Heart right ventricle (tissue), 16 donors: ENCODE measurements at regions not wholly inside any gene's neighbourhood (a gene's known extent, or its start where the extent isn't known, plus 50 kb on each side); places are given as distances from the start of the nearest gene placed in this dataset.

Source experiments
- ATAC-seq, 8 donors: fragments of 200-7000 bp; cut with Tn5 transposase; one replicate each; pipeline ENCODE4 v1.9.1; 2020; ENCODE audit warnings: mild to moderate bottlenecking in 8 of 8, moderate library complexity in 8 of 8, moderate number of reproducible peaks in 1 of 8
- DNase-seq, 2 donors: peaks; one replicate each; pipeline ENCODE4 v3.0.0-alpha.2; 2020
- H3K27ac ChIP-seq, 10 donors: fragments of 200-600 bp; sonication (generic) in 2 of 10; one replicate each; pipeline versions ENCODE4 v1.5.0 to v1.8.0; 2020 to 2022; ENCODE audit warnings: mild to moderate bottlenecking in 3 of 10
- H3K27me3 ChIP-seq, 7 donors: fragments of 200-600 bp; one replicate each; pipeline ENCODE4 v1.8.0; 2021 to 2022; ENCODE audit warnings: mild to moderate bottlenecking in 2 of 7
- H3K36me3 ChIP-seq, 9 donors: fragments of 200-600 bp; sonication (generic) in 1 of 9; one replicate each; pipeline versions ENCODE4 v1.5.0 to v1.8.0; 2020 to 2022; ENCODE audit warnings: mild to moderate bottlenecking in 2 of 9
- H3K4me1 ChIP-seq, 9 donors: fragments of 200-600 bp; sonication (generic) in 1 of 9; one replicate each; pipeline versions ENCODE4 v1.5.0 to v1.8.0; 2020 to 2022; ENCODE audit warnings: mild to moderate bottlenecking in 4 of 9
- H3K4me3 ChIP-seq, 10 donors: fragments of 200-600 bp; sonication (generic) in 2 of 10; one replicate each; pipeline versions ENCODE4 v1.5.0 to v1.8.0; 2020 to 2022; ENCODE audit warnings: mild to moderate bottlenecking in 7 of 10, moderate library complexity in 2 of 10
- H3K9me3 ChIP-seq, 11 donors: fragments of 200-600 bp in 10 of 11; sonication (generic) in 2 of 11; one replicate each; pipeline versions ENCODE4 v1.5.0 to v1.8.0; 2013 to 2022; ENCODE audit warnings: mild to moderate bottlenecking in 2 of 11, control low read depth in 1 of 11, moderate library complexity in 1 of 11
- WGBS, 2 donors: extraction: QIAGEN DNeasy Blood & Tissue Kit; methylation state at CpG; one replicate each; pipeline ENCODE4 v1.1.7; 2013; ENCODE audit warnings: inconsistent platforms in 1 of 2; 5-methylcytosine and 5-hydroxymethylcytosine counted together
- intact Hi-C, 10 donors: fragments of 100-400 bp; cut with DNase I; formaldehyde crosslinking; loops; one replicate each; pipeline versions ENCODE4 v1.11.1 to v1.14.2; 2022
- TF ChIP-seq, protein P1 (sequence below), 9 donors: fragments of 200-600 bp; sonication (generic) in 2 of 9; IDR thresholded peaks; one replicate each; pipeline versions ENCODE4 v1.5.0 to v1.8.0; 2021 to 2022; ENCODE audit warnings: antibody characterized with exemption in 9 of 9, mild to moderate bottlenecking in 5 of 9, moderate library complexity in 1 of 9
- donor health status: Arrhythmogenic right ventricular cardiomyopathy.
- donor health status: ischemic (EF 13 %, LVEDD 7.1; RV severe dilation, severe dysfunction).
- donor health status: healthy with polysubstance abuse.
- donor health status: DM: no; HTN: yes; CAD: no.
- donor health status: DM: no; HTN: no; CAD: no.
- donor health status: ischemic (EF 25% LVEDD 6.9; RV normal size, moderate dysfunction).
- donor health status: ischemic (EF 25% LVEDD 5.7; RV mildly dilated, moderate dysfunction).
- donor health status: healthy.
- donor health status: DM: yes; HTN: yes; CAD: no.
- donor health status: Ischemic cardiomyopathy.
- donor health status: ischemic (EF 35%, LVEDD 5.7; RV mildly dilated, moderate dysfunction).
- donor health status: nonischemic (EF 11% LVEDD 7.7; RV severe dilation, severe dysfunction).
- donor health status: DM: yes; HTN: yes; CAD: no.
- donor health status: PGD.
- donor health status: ischemic (EF 29% LVEDD 5.4; RV normal size, mild dysfunction).
- donor health status: nonischemic (EF 23%, LVEDD 6.1; RV moderate dilation, normal function).

DNA sequence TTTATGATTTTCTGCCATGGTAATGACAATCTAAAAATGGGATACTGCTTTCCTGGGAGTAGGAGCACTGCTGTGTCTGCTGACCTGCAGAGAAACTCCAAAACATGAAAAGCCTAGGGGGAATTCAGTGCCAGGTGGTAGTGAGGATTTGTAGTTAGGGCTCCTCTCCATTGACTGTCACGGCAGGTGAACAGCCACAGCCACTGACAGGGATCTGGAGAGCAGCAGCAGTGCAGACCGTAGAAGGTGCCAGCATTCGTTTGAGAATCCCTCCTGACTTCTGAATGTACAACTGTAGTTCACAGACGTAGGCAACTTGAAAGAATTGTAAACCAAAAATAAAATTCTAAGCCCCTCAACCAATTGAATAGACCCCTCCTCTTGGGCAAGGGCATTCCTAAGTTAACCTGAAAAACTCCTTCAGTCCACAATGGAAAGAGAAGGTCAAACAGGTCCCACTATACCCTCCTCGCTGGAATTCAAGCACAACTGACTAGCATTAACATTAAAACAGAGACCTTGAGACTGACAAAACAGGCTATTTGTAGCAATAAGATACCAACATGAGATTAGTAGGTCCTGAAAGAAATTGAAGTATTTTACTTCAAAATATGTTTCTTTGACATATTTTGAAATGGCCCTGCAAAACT lies 1328.8 kb downstream of the OLFM4 start:
- TF ChIP-seq, protein P1, sequence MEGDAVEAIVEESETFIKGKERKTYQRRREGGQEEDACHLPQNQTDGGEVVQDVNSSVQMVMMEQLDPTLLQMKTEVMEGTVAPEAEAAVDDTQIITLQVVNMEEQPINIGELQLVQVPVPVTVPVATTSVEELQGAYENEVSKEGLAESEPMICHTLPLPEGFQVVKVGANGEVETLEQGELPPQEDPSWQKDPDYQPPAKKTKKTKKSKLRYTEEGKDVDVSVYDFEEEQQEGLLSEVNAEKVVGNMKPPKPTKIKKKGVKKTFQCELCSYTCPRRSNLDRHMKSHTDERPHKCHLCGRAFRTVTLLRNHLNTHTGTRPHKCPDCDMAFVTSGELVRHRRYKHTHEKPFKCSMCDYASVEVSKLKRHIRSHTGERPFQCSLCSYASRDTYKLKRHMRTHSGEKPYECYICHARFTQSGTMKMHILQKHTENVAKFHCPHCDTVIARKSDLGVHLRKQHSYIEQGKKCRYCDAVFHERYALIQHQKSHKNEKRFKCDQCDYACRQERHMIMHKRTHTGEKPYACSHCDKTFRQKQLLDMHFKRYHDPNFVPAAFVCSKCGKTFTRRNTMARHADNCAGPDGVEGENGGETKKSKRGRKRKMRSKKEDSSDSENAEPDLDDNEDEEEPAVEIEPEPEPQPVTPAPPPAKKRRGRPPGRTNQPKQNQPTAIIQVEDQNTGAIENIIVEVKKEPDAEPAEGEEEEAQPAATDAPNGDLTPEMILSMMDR (IDR thresholded peaks at IDR 0.05) = no peak
- H3K36me3 ChIP-seq = no peaks in the 10 kb centered on the region
- H3K4me1 ChIP-seq = no peaks in the 10 kb centered on the region
- no peak overlapping the region for H3K27ac ChIP-seq
- H3K27me3 ChIP-seq = no peaks in the 10 kb centered on the region
- DNase-seq (no peak), ATAC-seq (no peak)
- 60 to 64% methylated on average over 5 of the region's 5 CpGs for WGBS, 2 donors
- no peak overlapping the region for H3K4me3 ChIP-seq
- intact Hi-C loops = no loop called here
- no peaks in the 10 kb centered on the region for H3K9me3 ChIP-seq

DNA sequence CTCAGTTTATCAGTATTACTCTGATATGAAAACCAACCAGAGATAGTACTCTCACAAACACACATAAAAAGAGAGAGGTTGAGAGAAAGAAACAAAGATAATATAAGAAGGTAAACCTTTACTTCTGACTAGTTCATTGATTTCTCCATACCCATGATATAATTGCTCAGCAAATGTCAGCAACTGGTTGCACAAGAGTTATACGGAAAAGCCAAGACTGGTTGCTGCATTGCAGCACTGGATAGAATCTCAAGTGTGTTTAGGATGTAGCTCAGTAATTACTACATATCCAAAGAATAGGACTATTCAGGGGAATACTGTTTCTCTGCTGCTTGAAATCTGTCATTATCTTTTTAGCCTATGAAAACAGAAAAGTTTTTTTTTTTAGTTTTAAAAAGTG lies 1332.8 kb downstream of the OLFM4 start:
- H3K36me3 ChIP-seq = no peaks in the 10 kb centered on the region
- TF ChIP-seq, protein P1 (IDR thresholded peaks at IDR 0.05) = no peak
- ATAC-seq (no peak), DNase-seq (no peak)
- H3K9me3 ChIP-seq = peaks cover 0 to 3% (median 0%) of the 10 kb centered on the region in 11 donors
- no peaks in the 10 kb centered on the region for H3K27me3 ChIP-seq
- WGBS, 2 donors = 77 to 81% methylated on average over 1 of the region's 1 CpG
- intact Hi-C loops = no loop called here
- H3K4me3 ChIP-seq = no peak overlapping the region
- no peak overlapping the region for H3K27ac ChIP-seq
- no peaks in the 10 kb centered on the region for H3K4me1 ChIP-seq

DNA sequence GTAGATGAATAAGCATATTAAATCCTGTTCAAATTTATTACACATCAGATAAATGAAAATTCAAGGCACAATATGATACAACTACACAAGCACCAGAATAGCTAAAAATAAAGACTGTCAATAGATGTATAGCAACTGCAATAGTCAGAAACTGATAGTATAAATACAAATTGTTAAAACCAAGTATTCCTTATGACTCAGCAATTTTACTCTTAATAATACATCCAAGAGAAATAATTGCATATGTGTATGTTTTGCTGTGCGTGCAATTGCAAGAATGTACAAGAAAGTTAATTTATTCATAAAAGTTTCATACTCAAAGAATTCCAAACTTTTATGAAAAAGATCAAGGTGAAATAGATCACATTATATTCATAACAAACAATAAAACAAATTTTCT lies 1338.1 kb downstream of the OLFM4 start:
- 50 to 84% methylated on average over 1 of the region's 1 CpG for WGBS, 2 donors
- TF ChIP-seq, protein P1 (IDR thresholded peaks at IDR 0.05) = no peak
- H3K27ac ChIP-seq = no peak overlapping the region
- H3K36me3 ChIP-seq = no peaks in the 10 kb centered on the region
- H3K4me1 ChIP-seq = no peaks in the 10 kb centered on the region
- intact Hi-C loops = no loop called here
- no peaks in the 10 kb centered on the region for H3K27me3 ChIP-seq
- peaks cover 0 to 24% (median 0%) of the 10 kb centered on the region in 11 donors for H3K9me3 ChIP-seq
- DNase-seq = no peak
- no peak overlapping the region for H3K4me3 ChIP-seq
- ATAC-seq = no peak

DNA sequence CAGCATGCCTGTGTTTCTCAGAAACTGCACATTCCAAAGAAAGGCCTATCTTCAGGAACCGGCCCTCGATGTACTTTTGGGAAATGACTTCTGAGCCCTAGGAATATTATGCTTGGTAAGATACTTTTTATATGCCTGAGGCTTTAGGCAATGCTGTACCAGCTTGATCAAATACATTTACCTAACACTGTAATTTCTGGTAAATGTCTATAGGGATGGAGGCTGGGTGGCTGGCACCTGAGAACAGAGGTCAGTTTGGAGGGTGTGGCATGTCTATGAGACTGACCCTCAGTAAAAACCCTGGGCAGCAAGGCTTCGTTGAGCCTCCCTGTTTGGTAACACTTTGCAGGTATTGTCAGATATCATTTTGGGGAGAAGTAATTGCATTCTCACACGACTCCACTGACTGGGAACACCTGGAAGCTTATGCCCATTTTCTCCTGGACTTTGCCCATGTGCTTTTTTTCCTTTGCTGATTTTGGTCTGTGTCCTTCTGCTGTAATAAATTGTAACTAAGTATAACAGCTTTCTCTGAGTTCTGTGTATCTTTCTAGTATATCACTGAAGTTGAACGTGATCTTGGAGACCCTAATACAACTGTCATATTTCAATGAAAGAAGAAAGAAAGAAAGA lies 1339.1 kb downstream of the OLFM4 start:
- TF ChIP-seq, protein P1 (IDR thresholded peaks at IDR 0.05) = no peak
- Histone ChIP-seq H3K27me3 (no peaks in the 10 kb centered on the region), H3K9me3 (peaks cover 0 to 30% (median 0%) of the 10 kb centered on the region in 11 donors), H3K4me3 (no peak overlapping the region), H3K27ac (no peak overlapping the region), H3K4me1 (no peaks in the 10 kb centered on the region), H3K36me3 (no peaks in the 10 kb centered on the region)
- no peak for DNase-seq
- 67 to 68% methylated on average over 5 of the region's 5 CpGs for WGBS, 2 donors
- intact Hi-C loops = no loop called here
- ATAC-seq = no peak
